ENCODE measurements at regions not wholly inside any gene's neighbourhood (a gene's known extent, or its start where the extent isn't known, plus 50 kb on each side); places are given as distances from the start of the nearest gene placed in this dataset.
"Not testable (repeated sequence)": the region's sequence is repeated elsewhere in the genome, so short reads cannot be mapped to it uniquely, and the experiment has no call there.

GRCh38 chr14:106343626-106344025 lies 817.2 kb downstream of the TMEM121 start:
- H3K79me2 ChIP-seq (ENCODE audit: insufficient read depth, low read length) = no peaks in the 10 kb centered on the region
- no peak overlapping the region for H3K27ac ChIP-seq (ENCODE audit: low read depth, low read length)
- H3K27ac Mint-ChIP-seq (ENCODE audit: unreplicated experiment) = no peak overlapping the region
- no peak overlapping the region for H3K4me3 ChIP-seq (ENCODE audit: insufficient read depth, low read depth, low read length)
- no peaks in the 10 kb centered on the region for H3K36me3 Mint-ChIP-seq (ENCODE audit: low read depth, unreplicated experiment)
- no peak overlapping the region for H3K9ac ChIP-seq (ENCODE audit: low read length)
- no peak for DNase-seq (ENCODE audit: low read depth)
- no peaks in the 10 kb centered on the region for H4K20me1 ChIP-seq (ENCODE audit: insufficient read depth, low read length)
- H3K36me3 ChIP-seq (ENCODE audit: insufficient read depth, low read length) = no peaks in the 10 kb centered on the region
- no peaks in the 10 kb centered on the region for H3K27me3 ChIP-seq (ENCODE audit: insufficient read depth, low read length)
- no peak overlapping the region for H3K4me2 ChIP-seq (ENCODE audit: low read length)
- FAIRE-seq = no peak
- no peaks in the 10 kb centered on the region for H3K4me1 ChIP-seq (ENCODE audit: insufficient read depth, low read length)
- no peaks in the 10 kb centered on the region for H3K27me3 Mint-ChIP-seq (ENCODE audit: low read depth, unreplicated experiment)
- H3K9me3 ChIP-seq (ENCODE audit: insufficient read depth, low read depth, low read length) = peaks cover 4% of the 10 kb centered on the region
- TF ChIP-seq CTCF (IDR thresholded peaks at IDR 0.05; ENCODE audit: insufficient read depth, low read depth, low read length) (no peak), EZH2 (IDR thresholded peaks at IDR 0.05; ENCODE audit: insufficient read depth, low read length) (no peak)
- H2AFZ ChIP-seq (ENCODE audit: low read depth, low read length) = no peak overlapping the region
- no peak overlapping the region for H3K4me3 Mint-ChIP-seq (ENCODE audit: unreplicated experiment)
- peaks cover 11% of the 10 kb centered on the region for H3K9me3 Mint-ChIP-seq (ENCODE audit: unreplicated experiment)
- H3K4me1 Mint-ChIP-seq (ENCODE audit: low read depth, unreplicated experiment) = no peaks in the 10 kb centered on the region

- not testable (repeated sequence) for FAIRE-seq; H3K27ac Mint-ChIP-seq (ENCODE audit: unreplicated experiment); H3K27ac ChIP-seq (ENCODE audit: low read depth, low read length); H3K4me3 ChIP-seq (ENCODE audit: insufficient read depth, low read depth, low read length); H3K9me3 ChIP-seq (ENCODE audit: insufficient read depth, low read depth, low read length); DNase-seq (ENCODE audit: low read depth); H3K4me3 Mint-ChIP-seq (ENCODE audit: unreplicated experiment); H3K4me1 Mint-ChIP-seq (ENCODE audit: low read depth, unreplicated experiment); H4K20me1 ChIP-seq (ENCODE audit: insufficient read depth, low read length); H3K36me3 ChIP-seq (ENCODE audit: insufficient read depth, low read length); H2AFZ ChIP-seq (ENCODE audit: low read depth, low read length); H3K4me2 ChIP-seq (ENCODE audit: low read length); H3K27me3 ChIP-seq (ENCODE audit: insufficient read depth, low read length); H3K79me2 ChIP-seq (ENCODE audit: insufficient read depth, low read length); H3K36me3 Mint-ChIP-seq (ENCODE audit: low read depth, unreplicated experiment); H3K27me3 Mint-ChIP-seq (ENCODE audit: low read depth, unreplicated experiment); H3K4me1 ChIP-seq (ENCODE audit: insufficient read depth, low read length); H3K9ac ChIP-seq (ENCODE audit: low read length)
- H3K9me3 Mint-ChIP-seq (ENCODE audit: unreplicated experiment) = peaks cover 11% of the 10 kb centered on the region
Observed at GRCh38 chr14:106344065-106344614, 817.8 kb downstream of the TMEM121 start.

- H3K79me2 ChIP-seq (ENCODE audit: insufficient read depth, low read length); H3K27ac ChIP-seq (ENCODE audit: low read depth, low read length); H3K36me3 Mint-ChIP-seq (ENCODE audit: low read depth, unreplicated experiment); H2AFZ ChIP-seq (ENCODE audit: low read depth, low read length); H4K20me1 ChIP-seq (ENCODE audit: insufficient read depth, low read length); H3K27me3 ChIP-seq (ENCODE audit: insufficient read depth, low read length); DNase-seq (ENCODE audit: low read depth); H3K4me3 Mint-ChIP-seq (ENCODE audit: unreplicated experiment); H3K36me3 ChIP-seq (ENCODE audit: insufficient read depth, low read length); FAIRE-seq; H3K9me3 ChIP-seq (ENCODE audit: insufficient read depth, low read depth, low read length); H3K4me1 ChIP-seq (ENCODE audit: insufficient read depth, low read length); H3K27me3 Mint-ChIP-seq (ENCODE audit: low read depth, unreplicated experiment); H3K27ac Mint-ChIP-seq (ENCODE audit: unreplicated experiment); H3K9ac ChIP-seq (ENCODE audit: low read length); H3K4me2 ChIP-seq (ENCODE audit: low read length); H3K4me1 Mint-ChIP-seq (ENCODE audit: low read depth, unreplicated experiment); H3K4me3 ChIP-seq (ENCODE audit: insufficient read depth, low read depth, low read length): not testable (repeated sequence)
- H3K9me3 Mint-ChIP-seq (ENCODE audit: unreplicated experiment) = peaks cover 13% of the 10 kb centered on the region
Observed at GRCh38 chr14:106344791-106345479, 818.6 kb downstream of the TMEM121 start.
